A673 (cell line): ENCODE measurements at regions not wholly inside any gene's neighbourhood (a gene's known extent, or its start where the extent isn't known, plus 50 kb on each side); places are given as distances from the start of the nearest gene placed in this dataset.

Source experiments
- CTCF ChIP-seq: fragments of 300-800, 200-600 bp; sonication (generic); conservative IDR thresholded peaks from 2 replicates; pipeline ENCODE4 v1.5.1; 2017; ENCODE audit warnings: low read depth, mild to moderate bottlenecking, antibody characterized with exemption, low read length, moderate library complexity, mixed read lengths
- EZH2 ChIP-seq: fragments of 200-600 bp; sonication (generic); IDR thresholded peaks from 2 replicates; pipeline ENCODE4 v1.6.1; 2017; ENCODE audit warnings: borderline replicate concordance, low read depth, mild to moderate bottlenecking, mixed read lengths, antibody characterized with exemption, low read length; ENCODE audit not compliant: poor library complexity, severe bottlenecking

- peak; percentile 84 for TF ChIP-seq CTCF
- no peak for TF ChIP-seq EZH2
Measured at GRCh38 chr10:118423800-118424442, 81.8 kb upstream of the FAM204A start.
